ENCODE measurements at regions not wholly inside any gene's neighbourhood (a gene's known extent, or its start where the extent isn't known, plus 50 kb on each side); places are given as distances from the start of the nearest gene placed in this dataset.
A peak's percentile ranks its signal among the peaks of the same experiment; 100 is the strongest.

- intact Hi-C loops (cut with micrococcal nuclease; ENCODE audit: unreplicated experiment) (no loop called here), in situ Hi-C loops (cut with MboI) (no loop called here)
- Histone ChIP-seq H3K4me1 (ENCODE audit: control insufficient read depth, insufficient read depth, low read length) (no peaks in the 10 kb centered on the region), H3K27me3 (replicated peaks in 1 of 2; ENCODE audit: control insufficient read depth in 2 of 2, insufficient read depth in 2 of 2, low read length in 1 of 2) (no peaks in the 10 kb centered on the region; a peak in 2 of 4 replicates), H4K20me1 (ENCODE audit: control insufficient read depth, insufficient read depth) (no peaks in the 10 kb centered on the region), H3K4me2 (ENCODE audit: control insufficient read depth, insufficient read depth) (no peak overlapping the region), H3K9me3 (replicated peaks; ENCODE audit: control insufficient read depth, insufficient read depth, low read length) (no peaks in the 10 kb centered on the region), H3K4me3 (no peak overlapping the region), H3K79me2 (ENCODE audit: control insufficient read depth, insufficient read depth, low read length) (no peaks in the 10 kb centered on the region), H3K9ac (ENCODE audit: control insufficient read depth, insufficient read depth, low read length) (no peak overlapping the region), H3K36me3 (ENCODE audit: control insufficient read depth in 2 of 2, insufficient read depth in 2 of 2, low read length in 1 of 2) (no peaks in the 10 kb centered on the region), H3K27ac (ENCODE audit: control insufficient read depth, insufficient read depth) (no peak overlapping the region), H2AFZ (ENCODE audit: control insufficient read depth, low read depth, low read length) (no peak overlapping the region)
- ChIA-PET SMC1A (ENCODE audit: uncharacterized antibody, unreplicated experiment) (no interaction called here), POLR2A (no interaction called here), CTCF (no interaction called here), RAD21 (ENCODE audit: unreplicated experiment) (no interaction called here)
- TF ChIP-seq BHLHE40 (IDR thresholded peaks at IDR 0.05; ENCODE audit: borderline replicate concordance in 1 of 2, low read depth in 2 of 2, low read length in 1 of 2) (no peak), MTA3 (IDR thresholded peaks at IDR 0.05; ENCODE audit: borderline replicate concordance, low read length) (no peak)
- DNase-seq (ENCODE audit: low read depth, low spot score) = no peak
- no TSS peak for BruUV-seq (replicated peaks)
- no peak for ATAC-seq
- WGBS (ENCODE audit: insufficient coverage, insufficient replicate concordance, low lambda C conversion rate, missing lambda C conversion rate) = 25% methylated on average over 4 of the region's 4 CpGs
- FAIRE-seq = no peak
Measured at GRCh38 chr10:10661176-10661575, 356.5 kb upstream of the CELF2 start.

DNA sequence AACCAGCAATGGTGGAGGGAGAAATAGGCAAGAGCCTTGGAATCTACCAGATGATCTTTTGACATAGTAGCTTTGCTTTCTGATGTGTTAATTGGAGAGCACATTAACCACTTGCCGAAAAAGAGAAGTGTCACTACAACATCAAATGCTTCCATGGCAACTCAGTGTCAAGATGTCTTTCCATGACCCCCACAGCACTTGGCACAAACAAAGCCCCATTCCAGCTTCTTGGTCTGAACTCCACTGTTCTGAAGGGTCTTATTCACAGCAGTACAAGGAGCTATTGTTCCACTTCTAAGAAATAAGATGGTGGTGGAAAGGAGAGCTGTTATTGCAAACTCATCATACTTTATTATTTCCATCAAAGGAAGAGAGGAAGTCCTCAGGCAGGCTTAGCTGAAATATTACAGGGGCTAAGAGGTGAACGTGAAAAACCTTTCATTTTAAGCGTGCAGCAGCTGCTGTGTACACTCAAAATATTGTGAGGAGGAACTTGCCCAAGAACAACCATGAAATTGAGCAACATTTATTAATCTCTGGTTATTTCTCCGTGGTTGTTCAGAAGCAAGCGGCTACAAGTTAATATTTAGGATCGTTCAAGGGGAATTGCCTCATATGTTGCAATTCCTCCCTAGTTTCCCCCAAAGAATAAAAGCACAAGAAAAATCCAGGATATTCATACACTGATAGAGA lies 354.8 kb upstream of the CELF2 start:
- BruUV-seq (replicated peaks) = no TSS peak
- ChIA-PET RAD21 (ENCODE audit: unreplicated experiment) (no interaction called here), SMC1A (ENCODE audit: uncharacterized antibody, unreplicated experiment) (interaction anchor here (0.8 kb wide), 1 partner anchor 14 kb away, joined by 3 read pairs; no protein-coding TSS in a partner anchor), CTCF (interaction anchor here (1.0 kb wide), 1 partner anchor 9 kb away, joined by 4 read pairs; no protein-coding TSS in a partner anchor), POLR2A (no interaction called here)
- no peaks in the 10 kb centered on the region for H4K20me1 ChIP-seq (ENCODE audit: control insufficient read depth, insufficient read depth)
- TF ChIP-seq SPI1 (IDR thresholded peaks at IDR 0.05; ENCODE audit: borderline replicate concordance, insufficient read depth, low read depth, low read length) (0 out of 2 replicates have a peak, but pooled peaks have one; percentile 9), MTA3 (IDR thresholded peaks at IDR 0.05; ENCODE audit: borderline replicate concordance, low read length) (no peak)
- no peaks in the 10 kb centered on the region; a peak in 2 of 4 replicates for H3K27me3 ChIP-seq (replicated peaks in 1 of 2; ENCODE audit: control insufficient read depth in 2 of 2, insufficient read depth in 2 of 2, low read length in 1 of 2)
- no peaks in the 10 kb centered on the region for H3K79me2 ChIP-seq (ENCODE audit: control insufficient read depth, insufficient read depth, low read length)
- no peak overlapping the region for H3K27ac ChIP-seq (ENCODE audit: control insufficient read depth, insufficient read depth)
- no peak overlapping the region for H2AFZ ChIP-seq (ENCODE audit: control insufficient read depth, low read depth, low read length)
- no peak for FAIRE-seq
- in situ Hi-C loops (cut with MboI) = no loop called here
- no peak overlapping the region for H3K4me2 ChIP-seq (ENCODE audit: control insufficient read depth, insufficient read depth)
- WGBS (ENCODE audit: insufficient coverage, insufficient replicate concordance, low lambda C conversion rate, missing lambda C conversion rate) = 17% methylated on average over 6 of the region's 6 CpGs
- intact Hi-C loops (cut with micrococcal nuclease; ENCODE audit: unreplicated experiment) = no loop called here
- DNase-seq (ENCODE audit: low read depth, low spot score) = no peak
- no peaks in the 10 kb centered on the region for H3K4me1 ChIP-seq (ENCODE audit: control insufficient read depth, insufficient read depth, low read length)
- ATAC-seq = no peak
- H3K9me3 ChIP-seq (replicated peaks; ENCODE audit: control insufficient read depth, insufficient read depth, low read length) = no peaks in the 10 kb centered on the region
- no peak overlapping the region for H3K9ac ChIP-seq (ENCODE audit: control insufficient read depth, insufficient read depth, low read length)
- no peaks in the 10 kb centered on the region for H3K36me3 ChIP-seq (ENCODE audit: control insufficient read depth in 2 of 2, insufficient read depth in 2 of 2, low read length in 1 of 2)
- no peak overlapping the region for H3K4me3 ChIP-seq
